ENCODE measurements at regions not wholly inside any gene's neighbourhood (a gene's known extent, or its start where the extent isn't known, plus 50 kb on each side); places are given as distances from the start of the nearest gene placed in this dataset.
A peak's percentile ranks its signal among the peaks of the same experiment; 100 is the strongest.
"Not testable (repeated sequence)": the region's sequence is repeated elsewhere in the genome, so short reads cannot be mapped to it uniquely, and the experiment has no call there.

GRCh38 chr1:201730611-201731010 is 98.3 kb upstream of the IPO9 start:
- DNase-seq = no peak

DNA sequence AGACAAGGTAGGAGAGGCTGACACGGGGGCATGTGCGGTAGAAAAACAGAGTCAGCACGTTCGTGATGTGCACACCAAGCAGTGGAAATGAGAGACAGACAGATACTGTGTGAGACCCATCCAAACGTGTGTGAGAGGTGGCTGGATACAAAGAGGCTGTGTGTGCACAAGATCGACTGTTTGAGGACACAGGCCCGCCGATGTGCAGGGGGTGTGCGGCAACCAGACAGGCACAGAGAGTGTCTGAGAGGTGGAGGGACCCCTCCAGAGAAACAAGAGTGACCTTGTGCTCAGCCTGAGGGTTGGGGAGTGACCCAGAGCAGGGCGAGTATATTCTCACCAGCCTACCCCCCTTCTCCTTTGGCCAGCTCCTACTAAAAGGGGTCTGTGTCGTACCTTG is 97.8 kb upstream of the IPO9 start:
- DNase-seq = no peak

DNA sequence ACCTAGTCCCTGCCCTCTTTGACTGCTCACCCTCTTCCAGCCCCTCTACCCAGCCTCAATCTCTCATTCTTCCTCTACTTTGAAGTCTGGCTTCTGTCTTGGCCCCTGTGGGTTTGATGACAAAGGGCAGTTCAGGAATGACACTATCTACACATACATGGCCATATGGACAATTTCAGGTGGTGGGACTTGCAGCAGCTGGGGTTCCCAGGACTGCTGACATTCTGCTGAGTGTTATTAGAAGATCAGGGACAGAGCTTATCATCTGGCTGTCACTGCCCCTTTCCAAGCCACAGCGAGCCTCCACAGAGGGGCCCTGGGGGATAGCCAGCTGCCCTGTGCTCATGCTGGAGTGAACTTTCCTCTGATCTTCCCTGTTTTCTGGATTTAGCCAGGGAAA is 97.4 kb upstream of the IPO9 start:
- DNase-seq = no peak

- no peak for DNase-seq
Measured at GRCh38 chr1:201732351-201732750, 96.6 kb upstream of the IPO9 start.

- DNase-seq = not testable (repeated sequence)
Measured at GRCh38 chr1:201734221-201734620, 94.7 kb upstream of the IPO9 start.

- DNase-seq = no peak
Measured at GRCh38 chr1:201734786-201735185, 94.2 kb upstream of the IPO9 start.

- no peak for DNase-seq
Measured at GRCh38 chr1:201736707-201737320, 92.1 kb upstream of the IPO9 start.

- peak; percentile 26 for DNase-seq
Measured at GRCh38 chr1:201737352-201738060, 91.5 kb upstream of the IPO9 start.

DNA sequence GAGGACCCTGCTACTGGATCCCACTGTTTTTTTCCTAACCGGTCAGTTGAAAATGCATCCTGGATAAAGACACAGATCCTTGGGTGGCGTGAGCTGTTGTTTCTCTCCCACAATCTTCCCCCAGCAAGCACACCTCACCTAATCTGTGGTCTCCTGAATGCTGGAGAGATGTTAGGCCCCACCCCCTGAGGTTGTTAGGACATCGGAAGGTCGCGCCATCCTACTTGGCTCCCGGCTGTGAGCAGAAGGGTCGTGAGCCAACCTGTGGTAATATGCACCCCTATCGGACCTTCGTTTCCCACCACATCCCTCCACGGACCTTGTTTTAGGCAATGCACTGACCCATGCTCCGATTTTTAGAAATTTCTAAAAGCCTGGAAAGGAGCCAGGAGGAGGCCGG is 89.9 kb upstream of the IPO9 start:
- no peak for DNase-seq

DNA sequence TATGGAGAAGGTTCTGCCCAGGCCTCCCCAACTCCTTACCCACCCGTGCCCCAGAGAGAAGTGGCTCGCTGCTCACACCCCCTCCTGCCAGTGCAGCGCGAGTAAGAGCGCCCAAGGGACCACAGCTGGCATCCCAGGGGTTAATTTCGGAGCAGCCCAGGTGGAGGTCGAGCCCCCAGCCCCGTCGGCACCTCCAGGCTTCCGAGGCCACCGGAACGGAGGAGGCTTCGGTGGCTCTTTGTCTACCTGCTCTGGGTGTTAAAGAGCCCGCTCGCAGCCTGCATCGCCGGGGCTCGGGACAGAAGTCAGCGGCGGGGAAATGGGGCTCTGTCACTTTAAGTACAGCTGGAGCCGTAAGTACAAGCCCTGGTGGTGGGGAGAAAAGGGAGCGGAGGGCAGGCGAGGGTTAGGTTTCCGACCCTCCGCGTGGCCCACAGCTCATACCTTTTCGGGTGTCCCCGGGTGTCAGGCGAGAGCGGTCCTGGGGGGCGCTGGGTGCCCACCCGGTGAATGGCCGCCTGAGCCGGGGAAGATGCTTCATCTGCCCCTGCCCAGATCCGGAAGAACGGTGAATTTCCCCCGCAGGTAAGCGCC is 89.4 kb upstream of the IPO9 start:
- DNase-seq = no peak

DNA sequence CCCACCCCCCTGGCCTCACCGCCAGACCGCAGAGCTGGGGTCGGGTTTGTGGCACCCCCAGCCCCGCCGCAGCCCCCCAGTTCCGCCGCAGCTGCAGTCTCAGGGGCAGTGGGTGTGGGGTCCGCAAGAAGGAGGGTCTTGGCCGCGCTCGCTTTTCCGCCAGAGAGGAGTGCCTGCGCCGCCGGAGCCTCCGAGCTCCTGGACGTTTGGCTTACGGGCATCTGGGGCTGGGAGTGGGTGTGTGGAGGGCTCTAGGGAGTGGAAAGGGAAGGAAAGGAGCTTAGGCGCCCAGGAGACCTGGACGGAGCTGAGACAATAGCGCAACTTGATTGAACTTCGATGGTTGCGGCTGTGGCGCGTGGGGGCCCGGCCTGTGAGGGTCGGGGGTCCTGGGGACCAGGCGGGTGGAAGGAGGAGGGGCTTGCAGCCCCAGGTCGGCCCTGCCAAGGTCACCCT is 88.8 kb upstream of the IPO9 start:
- no peak for DNase-seq

GRCh38 chr1:201740670-201741111 is 88.3 kb upstream of the IPO9 start:
- no peak for DNase-seq

- no peak for DNase-seq
Measured at GRCh38 chr1:201741763-201742342, 87.1 kb upstream of the IPO9 start.

GRCh38 chr1:201742476-201742875 is 86.5 kb upstream of the IPO9 start:
- DNase-seq = no peak

DNA sequence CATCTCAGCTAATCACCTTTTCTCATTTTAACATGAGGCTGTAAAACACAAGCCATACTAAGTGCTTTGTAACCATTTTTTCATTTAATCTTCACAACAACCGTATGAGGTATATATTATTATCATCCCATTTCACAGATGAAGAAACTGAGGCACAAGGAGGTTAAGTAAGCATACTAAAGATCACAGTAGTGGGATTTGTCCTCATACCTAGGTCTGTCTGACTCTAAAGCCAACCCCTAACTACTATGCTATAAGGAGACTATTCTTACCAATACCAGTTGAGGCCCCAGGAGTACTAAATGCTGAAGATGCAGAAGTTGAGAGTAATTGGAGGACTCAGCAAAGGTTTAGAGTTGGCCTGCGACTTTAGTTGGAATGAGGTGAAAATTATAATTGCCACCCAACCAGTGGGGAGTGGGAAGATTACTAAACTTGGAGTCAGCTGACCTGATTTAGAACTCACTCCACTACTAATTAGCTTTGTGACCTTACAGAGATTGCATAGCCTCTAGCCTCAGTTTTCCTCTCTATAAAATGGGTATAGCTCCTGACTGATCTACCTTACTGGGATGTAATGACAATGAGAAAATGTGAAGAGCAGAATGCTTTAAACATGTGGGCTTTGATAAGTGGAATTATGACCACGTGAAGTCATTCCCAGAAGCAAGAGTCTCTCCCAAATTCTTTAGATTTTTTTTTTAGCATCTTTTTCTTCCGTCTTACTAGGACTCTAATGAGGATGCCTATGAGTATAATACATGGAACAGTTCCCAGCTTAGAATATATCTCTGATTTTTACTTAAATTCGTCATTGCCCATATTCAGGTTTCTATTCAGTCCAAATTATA is 85.8 kb upstream of the IPO9 start:
- no peak for DNase-seq

DNA sequence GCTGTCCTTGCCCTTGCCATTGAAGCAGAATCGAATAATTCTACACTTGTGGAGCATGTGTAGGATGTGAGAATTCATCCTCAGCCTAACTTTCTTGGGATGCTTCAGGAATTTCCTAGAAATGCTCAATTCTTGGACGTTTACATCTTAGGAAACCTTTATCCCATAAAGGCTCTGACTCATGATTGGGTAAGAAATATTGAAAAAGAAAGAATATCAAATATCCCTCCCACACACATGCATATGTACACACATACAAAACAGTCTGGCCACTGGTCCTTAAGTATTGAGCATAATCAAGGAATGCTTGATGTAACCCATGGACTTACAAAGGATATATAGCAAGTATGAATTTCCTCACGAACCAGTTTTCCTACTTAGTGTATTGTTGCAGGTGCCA is 83.9 kb upstream of the IPO9 start:
- peak; percentile 39 for DNase-seq

DNA sequence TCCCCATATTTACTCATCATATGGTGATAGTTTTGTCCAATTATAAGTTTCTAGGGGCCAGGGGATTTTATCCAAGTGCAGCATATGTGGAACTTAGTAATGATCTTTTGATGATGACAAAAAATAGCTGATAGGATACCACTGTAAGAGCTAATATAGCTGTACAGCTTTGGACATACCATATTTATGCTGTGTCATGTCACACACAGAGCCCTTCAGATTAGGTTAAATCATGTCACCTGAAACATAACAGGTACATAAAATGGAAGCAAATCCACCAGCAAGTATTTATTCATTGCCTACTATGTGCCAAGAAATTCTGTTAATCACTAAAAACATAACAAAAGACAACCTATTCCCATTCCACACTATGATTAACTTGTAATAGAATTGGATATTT is 82.8 kb upstream of the IPO9 start:
- no peak for DNase-seq

DNA sequence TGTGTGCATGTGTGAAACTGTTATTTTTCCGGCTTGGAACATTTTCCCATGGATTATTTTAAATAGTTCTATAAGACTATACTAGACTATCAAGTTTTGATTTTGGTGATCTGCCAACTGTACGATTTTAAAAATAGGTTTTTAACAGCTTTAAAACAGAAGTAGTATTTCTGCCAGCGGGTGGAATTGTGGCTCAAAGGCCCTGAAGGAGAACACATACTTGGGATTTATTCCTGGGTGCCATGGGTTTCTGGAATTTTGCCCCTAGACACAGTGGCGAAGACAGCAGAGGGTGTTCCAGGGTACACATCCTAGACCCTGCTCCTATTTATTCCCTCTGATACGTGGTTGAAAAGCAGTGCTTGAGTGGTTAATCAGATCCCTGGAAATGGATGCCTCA is 81.7 kb upstream of the IPO9 start:
- DNase-seq = no peak

- DNase-seq = peak; percentile 45
Measured at GRCh38 chr1:201748335-201748734, 80.6 kb upstream of the IPO9 start.

- DNase-seq = no peak
Measured at GRCh38 chr1:201749059-201749690, 79.8 kb upstream of the IPO9 start.

GRCh38 chr1:201750120-201750519 is 78.8 kb upstream of the IPO9 start:
- no peak for DNase-seq

GRCh38 chr1:201750934-201751333 is 78.0 kb upstream of the IPO9 start:
- peak; percentile 52 for DNase-seq

- no peak for DNase-seq
Measured at GRCh38 chr1:201751872-201752271, 77.1 kb upstream of the IPO9 start.
